Epithelial cell of proximal tubule (primary cell): ENCODE measurements at regions not wholly inside any gene's neighbourhood (a gene's known extent, or its start where the extent isn't known, plus 50 kb on each side); places are given as distances from the start of the nearest gene placed in this dataset.

Source experiments
- DNase-seq: peaks from one replicate; pipeline ENCODE4 v3.0.0-alpha.2; 2011; ENCODE audit warnings: low read depth
- H3K4me3 ChIP-seq: 2 replicates; pipeline ENCODE4 v1.5.1; 2011; ENCODE audit warnings: low read depth, mild to moderate bottlenecking, low read length
- CTCF ChIP-seq: conservative IDR thresholded peaks from 2 replicates; pipeline ENCODE4 v1.5.1; 2012; ENCODE audit warnings: low read depth, mild to moderate bottlenecking, low read length

GRCh38 chr7:33739286-33739685 is 166.1 kb upstream of the BMPER start:
- no peak for DNase-seq
- no peak for TF ChIP-seq CTCF
- no peak overlapping the region for H3K4me3 ChIP-seq

GRCh38 chr7:33742521-33742920 is 162.8 kb upstream of the BMPER start:
- no peak overlapping the region for H3K4me3 ChIP-seq
- no peak for TF ChIP-seq CTCF
- DNase-seq, result no peak

- TF ChIP-seq CTCF, result no peak
- DNase-seq, result no peak
- H3K4me3 ChIP-seq, result no peak overlapping the region
Observed at GRCh38 chr7:33742999-33743587, 162.2 kb upstream of the BMPER start.

GRCh38 chr7:33743594-33743993 is 161.7 kb upstream of the BMPER start:
- no peak overlapping the region for H3K4me3 ChIP-seq
- no peak for TF ChIP-seq CTCF
- DNase-seq, result no peak

GRCh38 chr7:33744293-33745075 is 160.9 kb upstream of the BMPER start:
- no peak for DNase-seq
- no peak overlapping the region for H3K4me3 ChIP-seq
- peak; percentile 46 for TF ChIP-seq CTCF

GRCh38 chr7:33745934-33746333 is 159.4 kb upstream of the BMPER start:
- no peak for TF ChIP-seq CTCF
- DNase-seq, result no peak
- H3K4me3 ChIP-seq, result no peak overlapping the region

- no peak for TF ChIP-seq CTCF
- DNase-seq, result no peak
- no peak overlapping the region for H3K4me3 ChIP-seq
Observed at GRCh38 chr7:33748793-33749192, 156.5 kb upstream of the BMPER start.
